Upper lobe of left lung (tissue), 4 donors: ENCODE measurements at regions not wholly inside any gene's neighbourhood (a gene's known extent, or its start where the extent isn't known, plus 50 kb on each side); places are given as distances from the start of the nearest gene placed in this dataset.

Source experiments
- POLR2A ChIP-seq, 4 donors: fragments of 450-650 bp; IDR thresholded peaks; one replicate each; pipeline ENCODE4 v1.5.1; 2016 to 2017; ENCODE audit warnings: antibody characterized with exemption in 4 of 4, mild to moderate bottlenecking in 2 of 4
- TF ChIP-seq, protein P1 (sequence below), 6 experiments: fragments of 450-650 bp in 4 of 6; fragments of 200-600 bp in 2 of 6; sonication (generic) in 2 of 6; IDR thresholded peaks; one replicate each; pipeline ENCODE4 v1.5.1; 2016 to 2019; ENCODE audit warnings: antibody characterized with exemption in 6 of 6

- TF ChIP-seq, protein P1, sequence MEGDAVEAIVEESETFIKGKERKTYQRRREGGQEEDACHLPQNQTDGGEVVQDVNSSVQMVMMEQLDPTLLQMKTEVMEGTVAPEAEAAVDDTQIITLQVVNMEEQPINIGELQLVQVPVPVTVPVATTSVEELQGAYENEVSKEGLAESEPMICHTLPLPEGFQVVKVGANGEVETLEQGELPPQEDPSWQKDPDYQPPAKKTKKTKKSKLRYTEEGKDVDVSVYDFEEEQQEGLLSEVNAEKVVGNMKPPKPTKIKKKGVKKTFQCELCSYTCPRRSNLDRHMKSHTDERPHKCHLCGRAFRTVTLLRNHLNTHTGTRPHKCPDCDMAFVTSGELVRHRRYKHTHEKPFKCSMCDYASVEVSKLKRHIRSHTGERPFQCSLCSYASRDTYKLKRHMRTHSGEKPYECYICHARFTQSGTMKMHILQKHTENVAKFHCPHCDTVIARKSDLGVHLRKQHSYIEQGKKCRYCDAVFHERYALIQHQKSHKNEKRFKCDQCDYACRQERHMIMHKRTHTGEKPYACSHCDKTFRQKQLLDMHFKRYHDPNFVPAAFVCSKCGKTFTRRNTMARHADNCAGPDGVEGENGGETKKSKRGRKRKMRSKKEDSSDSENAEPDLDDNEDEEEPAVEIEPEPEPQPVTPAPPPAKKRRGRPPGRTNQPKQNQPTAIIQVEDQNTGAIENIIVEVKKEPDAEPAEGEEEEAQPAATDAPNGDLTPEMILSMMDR (IDR thresholded peaks at IDR 0.05), result no peak
- no peak for TF ChIP-seq POLR2A (IDR thresholded peaks at IDR 0.05)
These were observed 296.9 kb upstream of the CDH5 start for GRCh38 chr16:66069587-66069986.
